ENCODE measurements at regions not wholly inside any gene's neighbourhood (a gene's known extent, or its start where the extent isn't known, plus 50 kb on each side); places are given as distances from the start of the nearest gene placed in this dataset.

GRCh38 chr11:23696688-23697415 is 800.0 kb upstream of the LUZP2 start:
- no peaks in the 10 kb centered on the region for H3K27me3 Mint-ChIP-seq
- ChIA-PET POLR2A (no interaction called here), CTCF (no interaction called here)
- H3K36me3 Mint-ChIP-seq (ENCODE audit: low read depth): no peaks in the 10 kb centered on the region
- no peak overlapping the region for H3K4me3 Mint-ChIP-seq
- H3K27ac ChIP-seq (ENCODE audit: low read depth in 1 of 2, low read length in 2 of 2): no peak overlapping the region
- no peaks in the 10 kb centered on the region for H3K36me3 ChIP-seq (ENCODE audit: insufficient read depth, low read length)
- no peaks in the 10 kb centered on the region for H3K4me1 ChIP-seq (ENCODE audit: insufficient read depth, low read length)
- TF ChIP-seq CTCF (IDR thresholded peaks at IDR 0.05): no peak
- no peak for DNase-seq
- intact Hi-C loops (cut with DNase I, micrococcal nuclease): no loop called here
- no peaks in the 10 kb centered on the region for H3K27me3 ChIP-seq (ENCODE audit: control insufficient read depth in 1 of 2, insufficient read depth in 2 of 2, low read length in 2 of 2)
- no peak for ATAC-seq (ENCODE audit: poor library complexity)
- H3K4me1 Mint-ChIP-seq (ENCODE audit: low read depth): no peaks in the 10 kb centered on the region
- H3K27ac Mint-ChIP-seq: no peak overlapping the region
- no peaks in the 10 kb centered on the region for H3K9me3 ChIP-seq (ENCODE audit: control insufficient read depth in 1 of 2, insufficient read depth in 1 of 2, low read length in 2 of 2)
- H3K4me3 ChIP-seq (ENCODE audit: low read length): no peak overlapping the region
- no peaks in the 10 kb centered on the region for H3K9me3 Mint-ChIP-seq

DNA sequence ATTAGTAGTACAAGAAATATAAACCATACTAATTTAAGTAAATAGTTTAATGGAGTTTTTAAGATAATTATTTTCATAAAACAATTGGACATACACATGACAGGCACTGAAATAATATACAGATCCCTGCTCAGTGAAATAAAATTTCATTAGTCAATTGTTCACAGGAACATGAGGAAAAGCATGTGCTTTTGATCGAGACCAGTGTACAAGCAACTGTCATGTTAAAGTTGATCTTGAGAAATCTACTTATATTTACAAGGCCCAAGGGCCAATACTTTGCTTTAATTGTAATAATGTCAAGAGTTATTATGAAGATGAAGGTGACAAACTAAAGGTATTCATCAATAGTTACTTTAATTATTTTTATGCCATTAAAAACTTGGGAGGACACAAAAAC is 792.7 kb upstream of the LUZP2 start:
- no peak overlapping the region for H3K4me3 Mint-ChIP-seq
- Histone ChIP-seq H3K4me3 (ENCODE audit: low read length) (no peak overlapping the region), H3K9me3 (ENCODE audit: control insufficient read depth in 1 of 2, insufficient read depth in 1 of 2, low read length in 2 of 2) (peaks cover 0 to 15% of the 10 kb centered on the region in 2 experiments), H3K4me1 (ENCODE audit: insufficient read depth, low read length) (no peaks in the 10 kb centered on the region), H3K36me3 (ENCODE audit: insufficient read depth, low read length) (no peaks in the 10 kb centered on the region), H3K27ac (ENCODE audit: low read depth in 1 of 2, low read length in 2 of 2) (no peak overlapping the region), H3K27me3 (ENCODE audit: control insufficient read depth in 1 of 2, insufficient read depth in 2 of 2, low read length in 2 of 2) (no peaks in the 10 kb centered on the region)
- CTCF ChIA-PET: no interaction called here
- no peaks in the 10 kb centered on the region for H3K4me1 Mint-ChIP-seq (ENCODE audit: low read depth)
- no peak for TF ChIP-seq CTCF (IDR thresholded peaks at IDR 0.05)
- POLR2A ChIA-PET: no interaction called here
- no peak for DNase-seq
- no peak overlapping the region for H3K27ac Mint-ChIP-seq
- no peak for ATAC-seq (ENCODE audit: poor library complexity)
- no peaks in the 10 kb centered on the region for H3K27me3 Mint-ChIP-seq
- H3K9me3 Mint-ChIP-seq: peaks cover 7% of the 10 kb centered on the region
- H3K36me3 Mint-ChIP-seq (ENCODE audit: low read depth): no peaks in the 10 kb centered on the region
- intact Hi-C loops (cut with DNase I, micrococcal nuclease): no loop called here

DNA sequence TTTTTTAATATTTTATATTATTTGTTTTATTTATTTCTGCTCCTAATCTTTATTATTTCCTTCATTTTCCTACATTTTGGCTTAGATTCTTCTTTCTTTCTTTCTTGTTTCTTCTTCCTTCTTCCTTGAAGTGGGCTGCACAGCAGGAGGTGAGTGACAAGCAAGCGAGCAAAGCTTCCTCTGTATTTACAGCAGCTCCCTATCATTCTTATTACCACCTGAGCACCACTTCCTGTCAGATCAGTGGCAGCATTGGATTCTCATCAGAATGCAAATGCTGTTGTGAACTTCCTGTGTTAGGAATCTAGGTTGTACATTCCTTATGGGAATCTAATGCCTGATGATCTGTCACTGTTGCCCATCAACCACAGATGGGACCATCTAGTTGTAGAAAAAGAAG is 784.9 kb upstream of the LUZP2 start:
- intact Hi-C loops (cut with DNase I, micrococcal nuclease): no loop called here
- peaks cover 0 to 18% of the 10 kb centered on the region in 2 experiments for H3K9me3 ChIP-seq (ENCODE audit: control insufficient read depth in 1 of 2, insufficient read depth in 1 of 2, low read length in 2 of 2)
- no peak overlapping the region for H3K4me3 Mint-ChIP-seq
- H3K36me3 ChIP-seq (ENCODE audit: insufficient read depth, low read length): no peaks in the 10 kb centered on the region
- H3K36me3 Mint-ChIP-seq (ENCODE audit: low read depth): no peaks in the 10 kb centered on the region
- no peak overlapping the region for H3K27ac ChIP-seq (ENCODE audit: low read depth in 1 of 2, low read length in 2 of 2)
- no peaks in the 10 kb centered on the region for H3K27me3 ChIP-seq (ENCODE audit: control insufficient read depth in 1 of 2, insufficient read depth in 2 of 2, low read length in 2 of 2)
- ATAC-seq (ENCODE audit: poor library complexity): no peak
- no peaks in the 10 kb centered on the region for H3K27me3 Mint-ChIP-seq
- no peak overlapping the region for H3K27ac Mint-ChIP-seq
- ChIA-PET POLR2A (no interaction called here), CTCF (no interaction called here)
- H3K4me1 Mint-ChIP-seq (ENCODE audit: low read depth): no peaks in the 10 kb centered on the region
- no peaks in the 10 kb centered on the region for H3K4me1 ChIP-seq (ENCODE audit: insufficient read depth, low read length)
- H3K9me3 Mint-ChIP-seq: peaks cover 11% of the 10 kb centered on the region
- no peak for DNase-seq
- TF ChIP-seq CTCF (IDR thresholded peaks at IDR 0.05): no peak
- H3K4me3 ChIP-seq (ENCODE audit: low read length): no peak overlapping the region
